ENCODE measurements at regions not wholly inside any gene's neighbourhood (a gene's known extent, or its start where the extent isn't known, plus 50 kb on each side); places are given as distances from the start of the nearest gene placed in this dataset.
A peak's percentile ranks its signal among the peaks of the same experiment; 100 is the strongest.

DNA sequence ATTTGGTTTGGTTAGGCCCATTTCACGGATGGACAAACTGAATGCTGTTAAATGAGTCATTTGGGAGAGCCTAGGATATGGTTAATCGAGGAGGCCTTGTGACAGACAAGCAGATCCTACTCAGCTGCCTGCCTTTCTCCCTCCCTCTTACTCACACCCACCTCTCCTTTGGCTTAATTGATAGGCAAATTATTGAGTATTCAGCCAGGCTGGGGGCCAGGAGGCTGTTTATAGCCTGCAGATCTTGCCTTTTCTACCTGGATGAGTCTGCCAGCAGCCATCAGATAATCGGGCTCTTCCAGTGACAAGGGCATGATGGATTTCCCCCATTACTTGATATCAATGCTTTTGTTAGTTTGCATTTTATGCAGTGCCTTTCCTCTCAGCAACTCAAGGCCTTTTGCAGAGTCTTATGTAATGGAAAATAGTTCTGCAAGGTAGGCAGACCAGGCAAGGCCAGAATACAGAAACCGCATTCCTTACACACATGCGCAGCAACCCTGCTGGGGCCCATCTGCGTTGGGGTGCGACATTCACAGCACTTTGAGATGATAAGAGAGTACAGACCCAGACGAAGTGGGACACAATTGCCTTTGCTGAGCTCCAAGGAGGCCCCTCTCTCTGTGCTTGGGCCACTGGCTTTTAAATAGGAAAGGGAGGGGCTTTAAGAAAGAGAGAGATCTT is 96.2 kb upstream of the ATP6AP2 start:
- no peak for DNase-seq

DNA sequence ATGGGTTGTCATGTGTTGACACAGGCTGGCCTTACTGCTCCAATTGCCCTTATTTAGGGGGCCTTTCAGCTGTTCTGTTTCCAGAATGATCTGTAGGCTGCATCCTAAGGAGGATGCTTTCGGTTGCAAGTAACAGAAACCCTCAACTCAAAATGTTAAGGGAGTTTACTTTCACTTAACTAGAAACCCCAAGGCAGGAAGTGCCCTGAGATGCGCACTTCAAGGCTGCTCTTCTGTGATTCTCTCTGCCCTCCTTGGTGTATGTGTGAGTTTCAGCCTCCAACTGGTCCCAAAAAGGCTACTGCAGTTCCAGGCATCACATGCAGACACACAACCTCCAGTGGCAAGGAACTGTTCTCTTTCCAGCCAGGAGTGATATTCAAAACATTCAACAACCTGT is 97.3 kb upstream of the ATP6AP2 start:
- no peak for DNase-seq

DNA sequence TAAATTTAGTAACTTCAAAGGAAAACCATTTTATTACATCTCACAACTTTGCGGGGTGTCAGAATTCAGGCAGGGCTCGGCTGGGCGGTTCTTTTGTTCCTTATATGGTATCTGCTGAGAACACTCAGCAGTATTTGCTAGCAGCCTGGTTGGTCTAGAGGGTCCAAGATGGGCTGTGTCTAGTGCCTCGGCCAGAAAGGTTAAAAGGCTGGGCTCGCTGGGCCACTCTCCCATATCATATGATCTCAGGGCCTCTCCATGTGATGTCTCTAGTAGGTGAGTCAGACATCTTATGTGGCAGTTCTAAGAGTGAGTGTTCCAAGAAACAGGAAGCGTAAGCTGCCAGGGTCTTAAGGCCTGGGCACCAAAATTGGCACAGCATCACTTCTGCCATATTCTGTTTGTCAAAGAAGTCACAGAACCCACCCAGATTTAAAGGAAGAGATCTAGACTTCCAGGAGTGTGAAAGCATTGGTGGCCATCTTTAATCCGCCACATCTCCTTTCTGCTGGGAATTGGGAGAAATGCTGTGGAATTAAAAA is 100.9 kb upstream of the ATP6AP2 start:
- no peak for DNase-seq

DNA sequence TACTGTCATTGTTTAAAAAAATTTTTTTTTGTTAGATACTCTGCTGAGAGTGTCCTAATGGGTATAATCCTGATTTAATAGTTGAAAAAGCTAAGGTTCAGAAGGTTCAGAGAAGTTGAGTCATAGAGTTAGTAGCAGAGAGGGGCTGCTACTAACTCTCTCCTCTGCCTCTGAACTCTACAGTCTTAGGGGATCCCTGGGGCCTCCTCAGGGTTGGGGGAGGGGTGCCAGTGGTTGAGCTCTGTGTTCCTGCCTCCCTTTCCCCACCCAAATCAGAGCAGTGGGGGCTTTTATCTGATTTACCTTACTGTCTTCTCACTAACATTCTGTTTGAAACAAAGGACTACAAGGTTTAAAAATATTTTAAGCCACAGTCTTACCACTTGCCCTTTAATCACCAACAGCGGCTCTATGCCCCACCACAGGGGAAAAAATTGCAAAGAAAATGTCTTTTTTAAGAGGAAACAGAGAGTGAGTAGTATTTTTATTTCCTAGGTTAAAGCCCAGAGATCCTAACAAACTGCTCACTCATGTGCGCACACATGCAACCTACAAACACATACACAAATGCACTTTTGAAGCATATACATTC is 102.2 kb upstream of the ATP6AP2 start:
- no peak for DNase-seq

DNA sequence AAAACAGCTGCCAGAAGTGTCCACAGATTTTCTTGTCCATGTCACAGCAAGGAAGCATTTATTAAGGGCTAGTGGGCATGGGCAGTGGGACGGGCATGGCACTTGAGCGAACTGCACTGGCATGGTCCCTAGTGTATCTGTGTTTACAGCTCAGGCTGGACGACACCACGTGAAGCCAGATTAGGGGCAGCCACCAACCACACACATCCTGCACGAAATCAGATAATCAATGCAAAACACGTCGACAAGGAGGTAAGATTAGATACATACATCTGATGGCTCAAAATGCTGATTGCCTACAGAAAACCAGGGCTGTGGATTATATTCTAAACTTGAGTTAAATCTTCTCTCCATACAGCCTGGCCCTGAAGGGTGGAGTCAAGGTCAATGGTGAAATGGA is 103.8 kb upstream of the ATP6AP2 start:
- no peak for DNase-seq

DNA sequence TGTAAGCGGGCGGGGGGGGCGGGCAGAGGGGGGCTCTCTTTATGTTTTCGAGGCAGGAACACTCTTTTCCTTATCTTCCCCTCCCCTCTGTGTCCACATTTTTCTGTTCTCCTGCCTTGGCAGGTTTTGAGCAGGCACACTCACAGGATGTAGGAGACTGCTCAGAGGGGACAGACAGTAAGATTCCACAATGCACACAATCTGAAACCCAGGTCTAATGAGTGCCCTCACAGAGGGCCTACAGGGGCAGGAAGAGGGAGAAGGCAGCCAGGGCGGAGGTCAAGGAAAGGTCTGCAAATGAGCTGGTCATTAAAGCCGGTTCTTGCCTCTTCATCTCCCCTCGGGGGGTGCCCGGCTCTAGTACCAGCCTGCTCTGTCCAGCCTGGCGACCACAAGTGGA is 106.1 kb upstream of the ATP6AP2 start:
- DNase-seq = no peak

DNA sequence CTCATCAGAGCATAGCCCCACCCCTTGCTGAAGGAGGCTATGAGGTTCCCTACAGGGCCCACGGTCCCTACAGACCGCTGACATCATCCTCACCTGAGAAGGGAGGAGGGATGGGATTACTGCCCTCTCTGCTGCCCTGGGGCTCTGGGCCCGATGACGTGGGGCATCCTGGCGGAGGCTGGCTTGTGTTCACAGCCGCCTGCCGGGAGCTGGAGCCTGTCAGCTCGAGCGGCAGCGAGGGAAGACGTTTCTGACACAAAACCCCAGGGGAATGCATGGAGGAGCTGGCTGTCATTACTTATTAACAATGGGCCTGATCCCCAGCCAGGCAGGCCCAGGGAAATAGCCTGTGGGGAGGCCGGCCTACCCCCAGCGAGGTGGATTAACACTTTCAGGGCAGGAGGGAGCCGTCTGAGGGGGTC is 106.6 kb upstream of the ATP6AP2 start:
- peak; percentile 43 for DNase-seq

GRCh38 chrX:40473460-40474204 is 107.1 kb upstream of the ATP6AP2 start:
- DNase-seq = no peak

- peak; percentile 80 for DNase-seq
These were observed 108.7 kb upstream of the ATP6AP2 start for GRCh38 chrX:40471965-40472648.

DNA sequence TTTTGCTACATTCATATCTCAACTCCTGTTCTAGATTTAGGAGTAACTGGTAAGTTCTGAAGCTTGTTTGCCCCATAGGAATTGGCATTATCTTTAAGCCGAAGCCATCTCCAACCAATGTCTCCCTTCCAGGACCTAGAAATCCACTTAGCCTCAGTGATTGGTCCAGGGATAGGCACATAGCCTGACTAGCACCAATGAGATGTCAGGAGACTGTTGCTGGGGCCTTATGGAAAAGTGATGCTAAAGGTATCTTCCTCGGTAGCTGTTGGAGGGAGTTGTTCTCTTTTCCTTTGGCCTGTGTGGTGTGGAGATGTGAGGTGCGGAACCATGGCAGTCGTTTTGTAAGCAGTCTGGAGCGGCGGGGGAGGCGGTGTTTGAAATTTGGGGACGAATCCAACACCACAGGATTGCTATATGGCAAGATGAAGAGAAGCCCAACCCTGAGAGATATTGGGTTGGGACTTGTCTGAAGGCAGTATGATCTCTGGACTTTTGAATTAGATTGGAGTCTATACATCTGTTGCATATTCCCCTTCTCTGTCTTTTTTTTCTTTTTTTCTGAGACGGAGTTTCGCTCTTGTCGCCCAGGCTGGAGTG is 109.8 kb upstream of the ATP6AP2 start:
- DNase-seq = no peak

- no peak for DNase-seq
These were observed 111.5 kb upstream of the ATP6AP2 start for GRCh38 chrX:40469316-40469715.

GRCh38 chrX:40468033-40468846 is 112.5 kb upstream of the ATP6AP2 start:
- peak; percentile 37 for DNase-seq

DNA sequence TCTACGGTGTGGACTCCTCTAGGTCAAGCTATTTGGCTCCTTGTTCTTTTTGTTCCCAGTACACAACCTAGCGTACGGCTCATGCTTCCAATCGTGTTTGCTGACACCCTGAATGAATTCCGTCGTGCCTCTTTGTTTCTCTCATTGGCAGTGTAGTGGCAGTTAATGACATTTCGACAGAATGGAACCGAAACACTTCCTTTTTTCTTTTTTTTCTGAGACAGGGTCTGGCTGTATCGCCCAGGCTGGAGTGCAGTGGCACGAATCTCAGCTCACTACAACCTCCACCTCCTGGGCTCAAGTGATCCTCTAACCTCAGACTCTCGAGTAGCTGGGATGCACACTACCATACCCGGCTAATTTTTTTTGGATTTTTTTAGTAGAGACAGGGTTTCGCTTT is 113.3 kb upstream of the ATP6AP2 start:
- DNase-seq = no peak

- no peak for DNase-seq
These were observed 114.8 kb upstream of the ATP6AP2 start for GRCh38 chrX:40465735-40466551.

DNA sequence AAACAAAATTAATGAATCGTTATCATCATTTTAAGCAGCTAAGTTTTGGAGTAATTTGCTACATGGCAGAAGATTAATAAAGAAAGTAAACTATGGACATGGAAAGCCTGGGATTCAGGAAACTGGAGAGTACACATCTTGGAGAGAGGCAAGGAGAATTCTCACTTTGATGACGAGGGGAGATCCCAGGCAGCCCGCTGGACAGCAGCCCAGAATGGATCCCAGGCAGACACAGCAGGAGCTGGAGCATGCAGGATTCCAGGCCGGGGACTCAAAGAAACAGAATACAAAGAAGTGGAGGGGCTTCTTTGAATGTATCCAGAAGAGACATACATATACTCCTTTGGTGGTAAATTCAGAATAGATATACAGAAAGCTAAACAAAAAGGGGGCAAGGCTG is 118.0 kb upstream of the ATP6AP2 start:
- DNase-seq = no peak

DNA sequence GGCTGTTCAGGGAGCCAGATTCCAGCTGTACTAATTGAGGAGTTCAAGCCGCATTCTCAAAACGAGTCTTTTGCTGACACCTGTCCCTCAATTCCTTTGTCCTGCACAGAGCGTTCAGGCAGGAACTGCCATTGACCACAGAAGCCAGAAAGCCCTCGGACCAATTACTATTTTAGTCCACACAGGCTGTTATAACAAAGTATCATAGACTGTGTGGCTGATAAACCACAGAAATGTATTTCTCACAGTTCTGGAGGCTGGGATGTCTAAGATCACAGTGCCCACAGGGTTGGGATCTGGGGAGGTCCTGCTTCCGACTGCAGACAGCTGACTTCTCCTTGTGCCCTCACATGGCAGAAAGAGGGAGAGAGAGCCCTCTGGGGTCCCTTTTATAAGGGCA is 119.8 kb upstream of the ATP6AP2 start:
- no peak for DNase-seq

DNA sequence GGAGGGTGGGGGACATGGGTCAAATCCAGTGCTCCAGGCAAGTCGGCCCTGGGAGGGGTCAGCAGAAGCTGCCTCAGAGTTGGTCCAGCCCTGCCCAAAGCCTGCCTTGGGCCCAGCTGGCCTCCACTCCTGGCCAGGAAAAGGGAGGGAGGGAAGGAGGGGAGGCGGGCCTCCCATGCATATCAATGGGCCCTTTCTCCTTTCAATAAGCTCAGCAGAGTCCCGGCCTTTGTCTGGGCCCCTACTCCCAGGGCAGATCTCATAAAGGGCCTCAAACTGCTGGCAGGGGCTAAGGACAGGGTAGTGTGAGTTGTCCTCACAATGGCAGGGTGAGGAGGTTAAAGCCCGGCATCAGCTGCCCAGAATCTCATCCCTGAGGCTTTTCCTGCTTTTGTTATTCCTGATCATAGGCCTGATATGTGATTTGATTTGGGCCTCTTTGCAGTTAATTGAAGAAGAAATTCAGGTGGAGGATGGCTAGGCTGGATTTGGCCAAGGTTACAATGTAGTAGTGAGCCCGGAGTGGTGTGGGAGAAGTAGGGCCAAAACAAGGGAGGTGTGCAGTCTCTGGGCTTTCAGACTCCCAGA is 121.1 kb upstream of the ATP6AP2 start:
- DNase-seq = no peak

GRCh38 chrX:40457406-40457805 is 123.4 kb upstream of the ATP6AP2 start:
- no peak for DNase-seq

GRCh38 chrX:40452031-40452430 is 128.7 kb upstream of the ATP6AP2 start:
- DNase-seq = no peak

DNA sequence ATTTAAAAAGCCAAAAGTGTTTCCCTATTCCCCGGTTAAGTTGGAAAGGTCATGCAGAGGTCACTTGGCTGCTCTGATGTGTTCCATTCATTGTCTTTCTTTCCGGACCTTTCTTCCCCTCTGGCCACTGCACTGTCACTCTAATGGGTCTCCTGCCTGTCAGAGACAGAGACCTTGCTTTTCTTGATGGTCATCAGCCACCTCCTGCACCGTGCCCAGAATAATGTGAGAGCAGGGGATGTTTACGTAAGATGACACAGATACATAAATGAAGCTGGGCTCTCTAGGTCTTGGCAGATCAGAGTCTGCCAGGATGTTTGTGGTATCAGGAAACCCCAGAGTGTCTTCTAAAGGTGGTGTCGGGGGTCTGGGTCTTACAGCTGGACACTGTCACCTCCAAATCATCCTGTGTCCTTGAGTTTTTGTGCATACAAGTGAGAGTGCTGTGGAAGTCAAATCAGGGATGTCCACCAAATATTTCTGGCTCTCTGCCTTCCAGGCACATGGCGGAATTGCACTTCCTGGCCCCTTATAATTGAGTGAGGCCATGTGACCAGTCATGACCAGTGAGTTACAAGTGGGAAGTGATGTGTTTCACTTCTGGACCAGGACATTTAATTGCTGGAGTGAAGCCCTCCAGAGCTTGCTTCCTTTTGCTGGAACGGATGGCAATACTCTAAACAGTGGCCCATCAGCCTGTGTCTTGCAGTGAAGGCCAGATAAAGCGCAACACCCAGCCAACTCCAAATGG is 130.6 kb upstream of the ATP6AP2 start:
- no peak for DNase-seq
